SU-DHL-6 (cell line): ENCODE measurements at regions not wholly inside any gene's neighbourhood (a gene's known extent, or its start where the extent isn't known, plus 50 kb on each side); places are given as distances from the start of the nearest gene placed in this dataset.

Experiments used
- H2AFZ ChIP-seq: fragments of 200-600 bp; sonication (generic); 2 replicates; pipeline ENCODE4 v1.6.1; 2014; ENCODE audit warnings: low read depth, mild to moderate bottlenecking, moderate library complexity, mixed read lengths, antibody characterized with exemption, low read length; ENCODE audit not compliant: severe bottlenecking
- H3F3A ChIP-seq: fragments of 200-600 bp; shearing (Covaris generic); 2 replicates; pipeline ENCODE4 v1.6.0; 2016; ENCODE audit warnings: antibody characterized with exemption, mild to moderate bottlenecking; ENCODE audit not compliant: insufficient read depth
- H3K27ac ChIP-seq: fragments of 200-600 bp; sonication (generic); 2 replicates; pipeline ENCODE4 v1.5.1; 2016; ENCODE audit warnings: low read depth, mild to moderate bottlenecking, low read length, moderate library complexity, mixed read lengths
- H3K27me3 ChIP-seq: fragments of 200-600 bp; sonication (generic), shearing (Covaris generic); 2 replicates; pipeline ENCODE4 v1.6.0; 2014; ENCODE audit warnings: mild to moderate bottlenecking, low read length
- H3K36me3 ChIP-seq: fragments of 200-600 bp; sonication (generic); 2 replicates; pipeline ENCODE4 v1.6.1; 2014; ENCODE audit warnings: mild to moderate bottlenecking, low read length, mixed read lengths
- H3K4me2 ChIP-seq: fragments of 300-600, 200-600 bp; shearing (Covaris generic), sonication (generic); 2 replicates; pipeline ENCODE4 v1.6.0; 2014; ENCODE audit warnings: low read length, low read depth, mild to moderate bottlenecking; ENCODE audit not compliant: poor library complexity, severe bottlenecking
- H3K4me3 ChIP-seq: fragments of 200-600 bp; sonication (generic); 2 replicates; pipeline ENCODE4 v1.5.1; 2014; ENCODE audit warnings: antibody characterized with exemption, low read length, mild to moderate bottlenecking, mixed read lengths; ENCODE audit not compliant: insufficient read depth, poor library complexity, severe bottlenecking
- H3K79me2 ChIP-seq: fragments of 200-600 bp; sonication (generic); 2 replicates; pipeline ENCODE4 v1.6.1; 2014; ENCODE audit warnings: mild to moderate bottlenecking, low read length, moderate library complexity; ENCODE audit not compliant: insufficient read depth
- H3K9ac ChIP-seq: fragments of 200-600 bp; sonication (generic); 2 replicates; pipeline ENCODE4 v1.7.0; 2014; ENCODE audit warnings: mild to moderate bottlenecking, low read length
- H3K9me2 ChIP-seq: fragments of 200-600 bp; sonication (generic); replicated peaks from 2 replicates; pipeline ENCODE4 v1.6.1; 2014; ENCODE audit warnings: low read length; ENCODE audit not compliant: insufficient read depth
- H3K9me3 ChIP-seq: fragments of 200-600 bp; sonication (generic); 2 replicates; pipeline ENCODE4 v1.6.1; 2014; ENCODE audit warnings: low read length, mixed read lengths; ENCODE audit not compliant: insufficient read depth
- H4K20me1 ChIP-seq: fragments of 200-600 bp; sonication (generic); 2 replicates; pipeline ENCODE4 v1.6.1; 2014; ENCODE audit warnings: low read depth, mild to moderate bottlenecking, antibody characterized with exemption, low read length, moderate library complexity, mixed read lengths
- CTCF ChIP-seq: fragments of 200-600 bp; sonication (generic); IDR thresholded peaks from one replicate; pipeline ENCODE4 v1.5.1; 2017; ENCODE audit warnings: antibody characterized with exemption, mild to moderate bottlenecking, low read length, moderate library complexity; ENCODE audit not compliant: insufficient read depth, poor library complexity, severe bottlenecking
- EZH2phosphoT487 ChIP-seq: fragments of 200-600 bp; sonication (generic), shearing (Covaris generic); conservative IDR thresholded peaks from 2 replicates; pipeline ENCODE4 v1.6.1; 2018; ENCODE audit warnings: mild to moderate bottlenecking, antibody characterized with exemption, low read length, moderate library complexity, mixed read lengths

DNA sequence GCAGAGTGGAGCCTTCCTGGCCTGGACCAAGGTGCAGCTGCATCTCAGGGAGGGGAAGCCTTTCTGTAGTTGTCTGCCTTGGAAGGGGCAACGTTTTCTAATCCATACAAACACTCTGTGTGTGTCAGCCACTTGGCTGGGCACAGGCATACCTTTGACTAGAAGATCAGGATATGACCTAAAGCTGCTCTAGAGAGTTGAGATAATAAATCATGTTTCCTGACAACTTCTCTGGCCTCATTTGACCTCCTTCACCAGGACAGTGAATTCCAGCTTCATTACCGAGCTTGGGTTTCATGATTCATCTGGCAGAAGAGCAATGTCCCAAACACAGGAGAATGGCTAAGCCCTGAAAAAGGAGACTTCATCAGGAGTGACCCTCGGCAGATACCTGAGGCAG lies 89.6 kb upstream of the KIT start:
- H3F3A ChIP-seq: no peaks in the 10 kb centered on the region
- TF ChIP-seq CTCF (no peak), EZH2phosphoT487 (no peak)
- H3K9me2 ChIP-seq: no peaks in the 10 kb centered on the region
- no peaks in the 10 kb centered on the region for H3K79me2 ChIP-seq
- H3K4me2 ChIP-seq: no peak overlapping the region
- no peaks in the 10 kb centered on the region for H3K9me3 ChIP-seq
- H4K20me1 ChIP-seq: no peaks in the 10 kb centered on the region
- no peaks in the 10 kb centered on the region for H3K27me3 ChIP-seq
- H3K4me3 ChIP-seq: no peak overlapping the region
- H2AFZ ChIP-seq: no peak overlapping the region
- no peak overlapping the region for H3K27ac ChIP-seq
- no peak overlapping the region for H3K9ac ChIP-seq
- no peaks in the 10 kb centered on the region for H3K36me3 ChIP-seq

DNA sequence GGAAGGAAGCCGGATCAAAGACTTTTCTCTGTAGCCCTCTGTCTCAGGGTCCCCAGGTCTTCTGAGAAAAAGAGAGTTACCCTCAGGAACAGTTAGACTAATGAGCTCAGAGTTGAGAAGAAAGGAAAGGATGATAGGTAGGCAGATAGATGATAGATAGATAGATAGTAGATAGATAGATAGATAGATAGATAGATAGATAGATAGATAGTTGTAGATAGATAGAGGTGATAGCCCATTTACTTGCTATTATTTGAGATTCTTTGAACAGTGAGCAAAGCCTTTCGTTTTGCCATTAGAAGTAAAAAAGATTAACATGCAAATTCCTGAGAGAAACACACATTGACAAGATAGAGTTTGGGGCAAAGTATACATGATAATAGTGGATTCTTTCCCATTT lies 86.9 kb upstream of the KIT start:
- H3K9ac ChIP-seq: no peak overlapping the region
- H3K9me3 ChIP-seq: no peaks in the 10 kb centered on the region
- H3K27ac ChIP-seq: no peak overlapping the region
- no peak overlapping the region for H2AFZ ChIP-seq
- H3K4me3 ChIP-seq: no peak overlapping the region
- H3K9me2 ChIP-seq: no peaks in the 10 kb centered on the region
- H3K4me2 ChIP-seq: no peak overlapping the region
- no peak for TF ChIP-seq EZH2phosphoT487
- TF ChIP-seq CTCF: no peak
- no peaks in the 10 kb centered on the region for H4K20me1 ChIP-seq
- no peaks in the 10 kb centered on the region for H3F3A ChIP-seq
- H3K27me3 ChIP-seq: no peaks in the 10 kb centered on the region
- no peaks in the 10 kb centered on the region for H3K79me2 ChIP-seq
- no peaks in the 10 kb centered on the region for H3K36me3 ChIP-seq

DNA sequence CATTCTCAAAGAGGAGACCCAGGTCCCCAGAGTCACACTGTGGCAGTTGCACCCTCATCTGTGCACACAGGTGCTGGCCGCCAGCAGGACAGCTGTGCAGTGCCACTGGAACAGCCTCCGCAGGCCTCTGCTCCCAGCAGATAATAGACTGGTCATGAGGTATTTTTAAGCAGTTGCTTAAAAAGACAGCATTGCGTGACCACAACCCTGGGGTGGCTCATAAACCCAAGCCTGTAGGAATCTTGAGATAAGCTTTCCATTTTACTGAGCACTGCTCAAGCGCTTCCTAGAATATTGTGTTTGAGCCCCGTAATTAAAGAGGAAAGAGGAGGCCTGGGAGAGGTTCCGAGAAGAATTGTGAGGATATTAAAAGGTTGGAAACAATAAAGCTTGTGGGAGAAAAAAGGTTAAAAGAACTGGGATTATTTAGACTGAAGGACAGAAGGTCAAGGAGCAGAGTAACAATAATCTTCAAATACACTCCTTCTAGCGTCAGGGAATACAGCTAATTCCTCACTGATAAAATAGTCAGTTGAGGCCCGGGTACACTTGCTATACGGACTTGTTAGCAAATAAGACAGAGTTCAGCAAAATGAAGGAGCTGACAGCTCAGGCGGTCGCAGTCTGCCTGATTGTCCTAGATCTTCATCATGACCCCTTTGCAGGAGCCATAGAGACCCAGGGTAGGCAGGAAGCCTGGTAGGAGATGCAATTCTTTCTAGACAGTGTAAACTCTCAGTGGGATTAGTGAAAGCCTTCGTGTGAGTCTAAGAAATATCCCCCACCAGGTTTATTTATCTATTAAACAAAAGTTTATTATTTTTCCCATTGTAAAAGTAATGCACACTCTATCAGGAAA lies 86.2 kb upstream of the KIT start:
- Histone ChIP-seq H3K4me2 (no peak overlapping the region), H3K79me2 (no peaks in the 10 kb centered on the region), H3K9me3 (no peaks in the 10 kb centered on the region), H4K20me1 (no peaks in the 10 kb centered on the region), H3K4me3 (no peak overlapping the region), H3K27me3 (no peaks in the 10 kb centered on the region), H2AFZ (no peak overlapping the region), H3K36me3 (no peaks in the 10 kb centered on the region), H3K9me2 (no peaks in the 10 kb centered on the region), H3K9ac (no peak overlapping the region), H3K27ac (no peak overlapping the region), H3F3A (no peaks in the 10 kb centered on the region)
- TF ChIP-seq CTCF: no peak
- TF ChIP-seq EZH2phosphoT487: no peak
